H9 (cell line): ENCODE measurements at regions not wholly inside any gene's neighbourhood (a gene's known extent, or its start where the extent isn't known, plus 50 kb on each side); places are given as distances from the start of the nearest gene placed in this dataset.
A peak's percentile ranks its signal among the peaks of the same experiment; 100 is the strongest.

Experiments
- DNase-seq: peaks from one replicate; pipeline ENCODE4 v3.0.0-alpha.2; 2017
- H2AFZ ChIP-seq: one replicate; pipeline ENCODE4 v1.6.1; 2013; ENCODE audit warnings: mild to moderate bottlenecking, low read length, control low read depth, moderate library complexity
- H2AK5ac ChIP-seq: 2 replicates; pipeline ENCODE4 v1.6.1; 2013; ENCODE audit warnings: low read length, control low read depth, mixed read lengths; ENCODE audit not compliant: insufficient read length
- H2BK120ac ChIP-seq: one replicate; pipeline ENCODE4 v1.6.1; 2013; ENCODE audit warnings: low read depth, mild to moderate bottlenecking, low read length, control low read depth, inconsistent platforms; ENCODE audit not compliant: poor library complexity, severe bottlenecking
- H2BK12ac ChIP-seq: 2 replicates; pipeline ENCODE4 v1.6.1; 2013; ENCODE audit warnings: low read length, control low read depth, mixed read lengths, low read depth; ENCODE audit not compliant: insufficient read length
- H2BK15ac ChIP-seq: 2 replicates; pipeline ENCODE4 v1.6.1; 2013; ENCODE audit warnings: low read depth, low read length, control low read depth
- H2BK20ac ChIP-seq: one replicate; pipeline ENCODE4 v1.6.1; 2013; ENCODE audit warnings: low read depth, mild to moderate bottlenecking, low read length, control low read depth, inconsistent platforms; ENCODE audit not compliant: poor library complexity, severe bottlenecking
- H2BK5ac ChIP-seq: 2 replicates; pipeline ENCODE4 v1.6.1; 2013; ENCODE audit warnings: low read length, control low read depth, mixed read lengths; ENCODE audit not compliant: insufficient read length
- H3K14ac ChIP-seq: 2 replicates; pipeline ENCODE4 v1.6.1; 2013; ENCODE audit warnings: low read length, control low read depth; ENCODE audit not compliant: insufficient read depth
- H3K18ac ChIP-seq: 2 replicates; pipeline ENCODE4 v1.6.1; 2013; ENCODE audit warnings: low read depth, mild to moderate bottlenecking, mixed read lengths, low read length, control low read depth; ENCODE audit not compliant: insufficient read length
- H3K23ac ChIP-seq: 2 replicates; pipeline ENCODE4 v1.6.1; 2013; ENCODE audit warnings: low read length, control low read depth, mixed read lengths, low read depth; ENCODE audit not compliant: insufficient read length
- H3K23me2 ChIP-seq: 2 replicates; pipeline ENCODE4 v1.6.1; 2013; ENCODE audit warnings: low read depth, mild to moderate bottlenecking, mixed read lengths, low read length, control low read depth; ENCODE audit not compliant: insufficient read length, poor library complexity, severe bottlenecking
- H3K27ac ChIP-seq: 2 replicates; pipeline ENCODE4 v1.5.1; 2013; ENCODE audit warnings: low read length, control low read depth, mixed read lengths, low read depth; ENCODE audit not compliant: insufficient read length
- H3K27me3 ChIP-seq: 2 replicates; pipeline ENCODE4 v1.6.1; 2013; ENCODE audit warnings: low read length, control low read depth, inconsistent platforms; ENCODE audit not compliant: insufficient read depth
- H3K4ac ChIP-seq: 2 replicates; pipeline ENCODE4 v1.6.1; 2013; ENCODE audit warnings: low read depth, mild to moderate bottlenecking, control low read depth, inconsistent platforms, low read length, moderate library complexity
- H3K4me1 ChIP-seq: 2 replicates; pipeline ENCODE4 v1.6.1; 2013; ENCODE audit warnings: low read length, control low read depth, inconsistent platforms; ENCODE audit not compliant: insufficient read depth
- H3K4me2 ChIP-seq: 2 replicates; pipeline ENCODE4 v1.6.1; 2013; ENCODE audit warnings: low read length, control low read depth, mixed read lengths; ENCODE audit not compliant: insufficient read length, insufficient read depth
- H3K56ac ChIP-seq: 2 replicates; pipeline ENCODE4 v1.6.1; 2013; ENCODE audit warnings: low read depth, mild to moderate bottlenecking, mixed read lengths, low read length, control low read depth; ENCODE audit not compliant: insufficient read length
- H3K79me1 ChIP-seq: 2 replicates; pipeline ENCODE4 v1.6.1; 2013; ENCODE audit warnings: low read depth, mild to moderate bottlenecking, moderate library complexity, low read length, control low read depth, inconsistent platforms; ENCODE audit not compliant: insufficient read depth, poor library complexity, severe bottlenecking
- H3K79me2 ChIP-seq: 2 replicates; pipeline ENCODE4 v1.6.1; 2013; ENCODE audit warnings: low read length, control low read depth, inconsistent platforms; ENCODE audit not compliant: insufficient read depth
- H3K9ac ChIP-seq: 2 replicates; pipeline ENCODE4 v1.6.1; 2013; ENCODE audit warnings: low read length, control low read depth, mixed read lengths; ENCODE audit not compliant: insufficient read length; ENCODE audit errors: extremely low read depth
- H3K9me3 ChIP-seq: one replicate; pipeline ENCODE4 v1.6.1; 2013; ENCODE audit warnings: low read depth, low read length, inconsistent platforms; ENCODE audit not compliant: control insufficient read depth
- H3T11ph ChIP-seq: one replicate; pipeline ENCODE4 v1.6.1; 2013; ENCODE audit warnings: mild to moderate bottlenecking, low read length, control low read depth, inconsistent platforms
- H4K20me1 ChIP-seq: one replicate; pipeline ENCODE4 v1.6.1; 2013; ENCODE audit not compliant: control insufficient read depth, insufficient read length, insufficient read depth
- H4K5ac ChIP-seq: 2 replicates; pipeline ENCODE4 v1.6.1; 2013; ENCODE audit warnings: low read depth, mild to moderate bottlenecking, mixed read lengths, low read length, control low read depth; ENCODE audit not compliant: insufficient read length
- H4K8ac ChIP-seq: replicated peaks from 2 replicates; pipeline ENCODE4 v1.6.1; 2013; ENCODE audit warnings: low read length, control low read depth, mixed read lengths, low read depth; ENCODE audit not compliant: insufficient read length
- H4K91ac ChIP-seq: 2 replicates; pipeline ENCODE4 v1.6.1; 2013; ENCODE audit warnings: low read depth, mild to moderate bottlenecking, moderate library complexity, mixed read lengths, low read length, control low read depth; ENCODE audit not compliant: insufficient read length
- H3K27ac Mint-ChIP-seq, 3 experiments: 2 replicates in 2 of 3; 3 replicates in 1 of 3; pipeline ENCODE4 v1.8.0; 2020 to 2021; ENCODE audit warnings: mixed read lengths in 3 of 3, mild to moderate bottlenecking in 1 of 3, moderate library complexity in 1 of 3
- H3K27me3 Mint-ChIP-seq: 2 replicates; pipeline ENCODE4 v1.8.0; 2021; ENCODE audit warnings: low read depth, mild to moderate bottlenecking, moderate library complexity, mixed read lengths
- H3K36me3 Mint-ChIP-seq, 3 experiments: 2 replicates in 2 of 3; 3 replicates in 1 of 3; pipeline ENCODE4 v1.8.0; 2020 to 2021; ENCODE audit warnings: low read depth in 3 of 3, mixed read lengths in 3 of 3; ENCODE audit not compliant: insufficient read depth in 1 of 3
- H3K4me1 Mint-ChIP-seq, 2 experiments: 2 replicates each; pipeline ENCODE4 v1.8.0; 2020; ENCODE audit warnings: mixed read lengths in 2 of 2
- H3K4me3 Mint-ChIP-seq, 2 experiments: 2 replicates in 1 of 2; 3 replicates in 1 of 2; pipeline ENCODE4 v1.8.0; 2020 to 2021; ENCODE audit warnings: mild to moderate bottlenecking in 2 of 2, mixed read lengths in 2 of 2, moderate library complexity in 1 of 2
- H3K9me3 Mint-ChIP-seq, 2 experiments: 2 replicates in 1 of 2; 3 replicates in 1 of 2; pipeline ENCODE4 v1.8.0; 2020; ENCODE audit warnings: mild to moderate bottlenecking in 2 of 2, mixed read lengths in 2 of 2, moderate library complexity in 1 of 2
- WGBS: extraction: QIAGEN DNeasy Blood & Tissue Kit; methylation state at CpG from one replicate; pipeline ENCODE4 v1.1.7; 2013; ENCODE audit warnings: missing lambda C conversion rate, low lambda C conversion rate, mixed read lengths; ENCODE audit not compliant: insufficient read length; ENCODE audit errors: extremely low coverage; 5-methylcytosine and 5-hydroxymethylcytosine counted together
- TF ChIP-seq, protein P1 (sequence below): fragments of 200-600 bp; sonication (generic); conservative IDR thresholded peaks from 3 replicates; pipeline ENCODE4 v1.8.0; 2021; ENCODE audit warnings: antibody characterized with exemption, mild to moderate bottlenecking

GRCh38 chr16:31715915-31716314 lies 157.7 kb upstream of the ZNF267 start:
- Histone ChIP-seq H3K23me2 (peaks cover 6% of the 10 kb centered on the region), H3K27ac (no peak overlapping the region), H2BK5ac (no peak overlapping the region), H3K18ac (no peak overlapping the region), H3K79me1 (peaks cover 3% of the 10 kb centered on the region), H3K27me3 (no peaks in the 10 kb centered on the region), H3K9ac (no peak overlapping the region), H3K4ac (no peak overlapping the region), H2AFZ (no peak overlapping the region), H4K91ac (no peak overlapping the region), H3K23ac (no peak overlapping the region), H3T11ph (no peak overlapping the region), H4K5ac (no peak overlapping the region), H3K4me2 (no peak overlapping the region), H3K56ac (no peak overlapping the region), H4K20me1 (no peaks in the 10 kb centered on the region), H2BK20ac (no peak overlapping the region), H3K14ac (no peak overlapping the region), H2AK5ac (no peak overlapping the region), H3K9me3 (no peaks in the 10 kb centered on the region), H2BK120ac (no peak overlapping the region), H3K79me2 (peaks cover 1% of the 10 kb centered on the region; the same call in 1 of the 2 replicates), H3K4me1 (peaks cover 6% of the 10 kb centered on the region; the same call in 1 of the 2 replicates), H2BK12ac (no peak overlapping the region), H4K8ac (no peak overlapping the region), H2BK15ac (no peak overlapping the region)
- Mint-ChIP-seq H3K4me1 (peaks cover 29 to 31% of the 10 kb centered on the region in 2 experiments), H3K4me3 (no peak overlapping the region; a peak in 1 of 5 replicates), H3K27me3 (no peaks in the 10 kb centered on the region), H3K27ac (peak overlapping the region in 1 of 3 experiments; percentile 91; a peak in 1 of 7 replicates), H3K9me3 (peaks cover 0 to 2% of the 10 kb centered on the region in 2 experiments; a peak in 1 of 5 replicates), H3K36me3 (peaks cover 27 to 42% (median 35%) of the 10 kb centered on the region in 3 experiments)
- DNase-seq = no peak
- TF ChIP-seq, protein P1, sequence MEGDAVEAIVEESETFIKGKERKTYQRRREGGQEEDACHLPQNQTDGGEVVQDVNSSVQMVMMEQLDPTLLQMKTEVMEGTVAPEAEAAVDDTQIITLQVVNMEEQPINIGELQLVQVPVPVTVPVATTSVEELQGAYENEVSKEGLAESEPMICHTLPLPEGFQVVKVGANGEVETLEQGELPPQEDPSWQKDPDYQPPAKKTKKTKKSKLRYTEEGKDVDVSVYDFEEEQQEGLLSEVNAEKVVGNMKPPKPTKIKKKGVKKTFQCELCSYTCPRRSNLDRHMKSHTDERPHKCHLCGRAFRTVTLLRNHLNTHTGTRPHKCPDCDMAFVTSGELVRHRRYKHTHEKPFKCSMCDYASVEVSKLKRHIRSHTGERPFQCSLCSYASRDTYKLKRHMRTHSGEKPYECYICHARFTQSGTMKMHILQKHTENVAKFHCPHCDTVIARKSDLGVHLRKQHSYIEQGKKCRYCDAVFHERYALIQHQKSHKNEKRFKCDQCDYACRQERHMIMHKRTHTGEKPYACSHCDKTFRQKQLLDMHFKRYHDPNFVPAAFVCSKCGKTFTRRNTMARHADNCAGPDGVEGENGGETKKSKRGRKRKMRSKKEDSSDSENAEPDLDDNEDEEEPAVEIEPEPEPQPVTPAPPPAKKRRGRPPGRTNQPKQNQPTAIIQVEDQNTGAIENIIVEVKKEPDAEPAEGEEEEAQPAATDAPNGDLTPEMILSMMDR = no peak
- no CpG with 5 or more reads among the region's 4 CpGs for WGBS
